HEK293 (cell line): ENCODE measurements at regions not wholly inside any gene's neighbourhood (a gene's known extent, or its start where the extent isn't known, plus 50 kb on each side); places are given as distances from the start of the nearest gene placed in this dataset.

ENCODE experiments used
- CTCF ChIA-PET: fragments of 350-600 bp; formaldehyde crosslinking; extraction: SDS; loops from one replicate; lab custom pipeline; 2021; ENCODE audit warnings: antibody characterized with exemption; lab: Yijun Ruan, JAX
- POLR2A ChIA-PET: fragments of 300-600 bp; formaldehyde crosslinking; extraction: SDS; loops from one replicate; lab custom pipeline; 2020; ENCODE audit warnings: antibody characterized with exemption, inconsistent platforms; lab: Yijun Ruan, JAX
- H3K27ac ChIP-seq: fragments of 200-500 bp; sonication (Bioruptor generic); 2 replicates; pipeline ENCODE4 v1.5.1; 2014; ENCODE audit warnings: low read depth, low read length, control low read depth, inconsistent platforms; ENCODE audit errors: extremely low read depth
- H3K36me3 ChIP-seq, 2 experiments: fragments of 200-500 bp in 1 of 2; sonication (Bioruptor generic) in 1 of 2; 1 replicate in 1 of 2; 2 replicates in 1 of 2; pipeline ENCODE4 v1.5.1; 2014 to 2017; ENCODE audit warnings: inconsistent platforms in 2 of 2, low read length in 2 of 2; ENCODE audit not compliant: control insufficient read depth in 2 of 2, insufficient read depth in 1 of 2
- H3K4me1 ChIP-seq: fragments of 200-500 bp; sonication (Bioruptor generic); 2 replicates; pipeline ENCODE4 v1.5.1; 2014; ENCODE audit warnings: mild to moderate bottlenecking, low read length, inconsistent platforms; ENCODE audit not compliant: control insufficient read depth, insufficient read depth
- H3K4me3 ChIP-seq: 2 replicates; pipeline ENCODE4 v1.5.1; 2011; ENCODE audit warnings: low read depth, mild to moderate bottlenecking, control low read depth, low read length, moderate library complexity
- H3K9me3 ChIP-seq: fragments of 200-500 bp; sonication (Bioruptor generic); 2 replicates; pipeline ENCODE4 v1.5.1; 2014; ENCODE audit warnings: low read depth, low read length, inconsistent platforms; ENCODE audit not compliant: control insufficient read depth, insufficient read depth
- KLF8 ChIP-seq: fragments of 450-650 bp; formaldehyde crosslinking; IDR thresholded peaks from 2 replicates; pipeline ENCODE4 v1.5.1; 2016; ENCODE audit warnings: missing biosample characterization, missing genetic modification characterization
- OVOL3 ChIP-seq: fragments of 450-650 bp; formaldehyde crosslinking; IDR thresholded peaks from 2 replicates; pipeline ENCODE4 v1.5.1; 2016; ENCODE audit warnings: missing biosample characterization, missing genetic modification characterization
- REPIN1 ChIP-seq: fragments of 450-650 bp; formaldehyde crosslinking; IDR thresholded peaks from 2 replicates; pipeline ENCODE4 v1.5.1; 2017; ENCODE audit warnings: missing biosample characterization, missing genetic modification characterization, low read depth
- ZBTB49 ChIP-seq: fragments of 450-650 bp; formaldehyde crosslinking; IDR thresholded peaks from 2 replicates; pipeline ENCODE4 v1.5.1; 2016; ENCODE audit warnings: missing biosample characterization, missing genetic modification characterization, low read depth
- ZFP69B ChIP-seq: fragments of 450-650 bp; formaldehyde crosslinking; IDR thresholded peaks from 2 replicates; pipeline ENCODE4 v1.5.1; 2016; ENCODE audit warnings: missing biosample characterization, missing genetic modification characterization
- ZIC2 ChIP-seq: fragments of 450-650 bp; formaldehyde crosslinking; IDR thresholded peaks from 2 replicates; pipeline ENCODE4 v1.5.1; 2016; ENCODE audit warnings: missing biosample characterization, missing genetic modification characterization
- ZNF19 ChIP-seq: fragments of 450-650 bp; formaldehyde crosslinking; IDR thresholded peaks from 2 replicates; pipeline ENCODE4; 2016; ENCODE audit warnings: missing biosample characterization, missing genetic modification characterization, low read depth
- ZNF223 ChIP-seq: fragments of 450-650 bp; formaldehyde crosslinking; IDR thresholded peaks from 2 replicates; pipeline ENCODE4 v1.5.1; 2016; ENCODE audit warnings: missing biosample characterization, missing genetic modification characterization
- ZNF280D ChIP-seq: fragments of 450-650 bp; formaldehyde crosslinking; IDR thresholded peaks from 2 replicates; pipeline ENCODE4 v1.5.1; 2016; ENCODE audit warnings: missing biosample characterization, missing genetic modification characterization
- ZNF324 ChIP-seq: fragments of 450-650 bp; formaldehyde crosslinking; IDR thresholded peaks from 2 replicates; pipeline ENCODE4 v1.5.1; 2016; ENCODE audit warnings: missing biosample characterization, missing genetic modification characterization
- ZNF350 ChIP-seq: fragments of 450-650 bp; formaldehyde crosslinking; IDR thresholded peaks from 2 replicates; pipeline ENCODE4 v1.5.0; 2017; ENCODE audit warnings: missing biosample characterization, mild to moderate bottlenecking, missing genetic modification characterization
- ZNF404 ChIP-seq: fragments of 450-650 bp; formaldehyde crosslinking; IDR thresholded peaks from 2 replicates; pipeline ENCODE4 v1.5.1; 2017; ENCODE audit warnings: missing biosample characterization, missing genetic modification characterization
- ZNF654 ChIP-seq: fragments of 450-650 bp; formaldehyde crosslinking; IDR thresholded peaks from 2 replicates; pipeline ENCODE4 v1.5.1; 2016; ENCODE audit warnings: low read depth, missing biosample characterization, missing genetic modification characterization
- ZNF664 ChIP-seq: fragments of 450-650 bp; formaldehyde crosslinking; IDR thresholded peaks from 2 replicates; pipeline ENCODE4 v1.5.1; 2016; ENCODE audit warnings: missing biosample characterization, missing genetic modification characterization
- ZNF76 ChIP-seq: fragments of 450-650 bp; formaldehyde crosslinking; IDR thresholded peaks from 2 replicates; pipeline ENCODE4; 2016; ENCODE audit warnings: low read depth, missing biosample characterization, missing genetic modification characterization, borderline replicate concordance
- ZSCAN23 ChIP-seq: fragments of 450-650 bp; formaldehyde crosslinking; IDR thresholded peaks from 2 replicates; pipeline ENCODE4 v1.5.1; 2016; ENCODE audit warnings: missing biosample characterization, missing genetic modification characterization
- TF ChIP-seq, protein P1 (sequence below): fragments of 450-650 bp; formaldehyde crosslinking; IDR thresholded peaks from 2 replicates; pipeline ENCODE4 v1.5.1; 2016; ENCODE audit warnings: missing biosample characterization, missing genetic modification characterization
- TF ChIP-seq, protein P2 (sequence below): fragments of 450-650 bp; formaldehyde crosslinking; IDR thresholded peaks from 2 replicates; pipeline ENCODE4 v1.5.1; 2016; ENCODE audit warnings: missing biosample characterization, missing genetic modification characterization

- H3K4me3 ChIP-seq = no peak overlapping the region
- H3K36me3 ChIP-seq = no peaks in the 10 kb centered on the region
- ChIA-PET CTCF (no interaction called here), POLR2A (no interaction called here)
- no peaks in the 10 kb centered on the region for H3K9me3 ChIP-seq
- H3K27ac ChIP-seq = no peak overlapping the region
- no peaks in the 10 kb centered on the region; the same call in 1 of the 2 replicates for H3K4me1 ChIP-seq
- TF ChIP-seq REPIN1 (tag by site-specific recombination) = no peak
- no peak for TF ChIP-seq ZNF19 (tag by site-specific recombination)
- no peak for TF ChIP-seq ZBTB49
- no peak for TF ChIP-seq ZNF654 (tag by site-specific recombination)
- no peak for TF ChIP-seq ZNF404 (tag by site-specific recombination)
- no peak for TF ChIP-seq KLF8 (tag by site-specific recombination)
- TF ChIP-seq ZNF664 (tag by site-specific recombination) = no peak
- no peak for TF ChIP-seq ZNF280D (tag by site-specific recombination)
- TF ChIP-seq ZNF223 (tag by site-specific recombination) = no peak
- TF ChIP-seq ZFP69B = no peak
- TF ChIP-seq ZNF350 (tag by site-specific recombination) = no peak
- no peak for TF ChIP-seq ZIC2 (tag by site-specific recombination)
- no peak for TF ChIP-seq ZNF324
- TF ChIP-seq, all 188 proteins: peak for 0
Observed at GRCh38 chr3:56918111-56918568, 116.4 kb upstream of the ARHGEF3 start.

GRCh38 chr3:56917361-56918110, 115.8 kb upstream of the ARHGEF3 start:
- H3K27ac ChIP-seq = no peak overlapping the region
- H3K4me3 ChIP-seq = no peak overlapping the region
- H3K9me3 ChIP-seq = no peaks in the 10 kb centered on the region
- POLR2A ChIA-PET = no interaction called here
- H3K4me1 ChIP-seq = no peaks in the 10 kb centered on the region; the same call in 1 of the 2 replicates
- no peak for TF ChIP-seq ZNF76 (tag by site-specific recombination)
- TF ChIP-seq, protein P1, sequence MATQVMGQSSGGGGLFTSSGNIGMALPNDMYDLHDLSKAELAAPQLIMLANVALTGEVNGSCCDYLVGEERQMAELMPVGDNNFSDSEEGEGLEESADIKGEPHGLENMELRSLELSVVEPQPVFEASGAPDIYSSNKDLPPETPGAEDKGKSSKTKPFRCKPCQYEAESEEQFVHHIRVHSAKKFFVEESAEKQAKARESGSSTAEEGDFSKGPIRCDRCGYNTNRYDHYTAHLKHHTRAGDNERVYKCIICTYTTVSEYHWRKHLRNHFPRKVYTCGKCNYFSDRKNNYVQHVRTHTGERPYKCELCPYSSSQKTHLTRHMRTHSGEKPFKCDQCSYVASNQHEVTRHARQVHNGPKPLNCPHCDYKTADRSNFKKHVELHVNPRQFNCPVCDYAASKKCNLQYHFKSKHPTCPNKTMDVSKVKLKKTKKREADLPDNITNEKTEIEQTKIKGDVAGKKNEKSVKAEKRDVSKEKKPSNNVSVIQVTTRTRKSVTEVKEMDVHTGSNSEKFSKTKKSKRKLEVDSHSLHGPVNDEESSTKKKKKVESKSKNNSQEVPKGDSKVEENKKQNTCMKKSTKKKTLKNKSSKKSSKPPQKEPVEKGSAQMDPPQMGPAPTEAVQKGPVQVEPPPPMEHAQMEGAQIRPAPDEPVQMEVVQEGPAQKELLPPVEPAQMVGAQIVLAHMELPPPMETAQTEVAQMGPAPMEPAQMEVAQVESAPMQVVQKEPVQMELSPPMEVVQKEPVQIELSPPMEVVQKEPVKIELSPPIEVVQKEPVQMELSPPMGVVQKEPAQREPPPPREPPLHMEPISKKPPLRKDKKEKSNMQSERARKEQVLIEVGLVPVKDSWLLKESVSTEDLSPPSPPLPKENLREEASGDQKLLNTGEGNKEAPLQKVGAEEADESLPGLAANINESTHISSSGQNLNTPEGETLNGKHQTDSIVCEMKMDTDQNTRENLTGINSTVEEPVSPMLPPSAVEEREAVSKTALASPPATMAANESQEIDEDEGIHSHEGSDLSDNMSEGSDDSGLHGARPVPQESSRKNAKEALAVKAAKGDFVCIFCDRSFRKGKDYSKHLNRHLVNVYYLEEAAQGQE (tag by site-specific recombination) = no peak
- no peak for TF ChIP-seq ZSCAN23
- TF ChIP-seq, protein P2, sequence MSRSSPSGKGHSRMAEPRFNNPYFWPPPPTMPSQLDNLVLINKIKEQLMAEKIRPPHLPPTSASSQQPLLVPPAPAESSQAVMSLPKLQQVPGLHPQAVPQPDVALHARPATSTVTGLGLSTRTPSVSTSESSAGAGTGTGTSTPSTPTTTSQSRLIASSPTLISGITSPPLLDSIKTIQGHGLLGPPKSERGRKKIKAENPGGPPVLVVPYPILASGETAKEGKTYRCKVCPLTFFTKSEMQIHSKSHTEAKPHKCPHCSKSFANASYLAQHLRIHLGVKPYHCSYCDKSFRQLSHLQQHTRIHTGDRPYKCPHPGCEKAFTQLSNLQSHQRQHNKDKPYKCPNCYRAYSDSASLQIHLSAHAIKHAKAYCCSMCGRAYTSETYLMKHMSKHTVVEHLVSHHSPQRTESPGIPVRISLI (tag by site-specific recombination) = no peak
- no peak for TF ChIP-seq OVOL3 (tag by site-specific recombination)
- TF ChIP-seq, all 188 proteins: peak for 0
- CTCF ChIA-PET = interaction anchor here (0.5 kb wide), 1 partner anchor 1964 kb away, joined by 3 read pairs; no protein-coding TSS in a partner anchor
- no peaks in the 10 kb centered on the region for H3K36me3 ChIP-seq
